ENCODE measurements at regions not wholly inside any gene's neighbourhood (a gene's known extent, or its start where the extent isn't known, plus 50 kb on each side); places are given as distances from the start of the nearest gene placed in this dataset.
"Not testable (repeated sequence)": the region's sequence is repeated elsewhere in the genome, so short reads cannot be mapped to it uniquely, and the experiment has no call there.

DNA sequence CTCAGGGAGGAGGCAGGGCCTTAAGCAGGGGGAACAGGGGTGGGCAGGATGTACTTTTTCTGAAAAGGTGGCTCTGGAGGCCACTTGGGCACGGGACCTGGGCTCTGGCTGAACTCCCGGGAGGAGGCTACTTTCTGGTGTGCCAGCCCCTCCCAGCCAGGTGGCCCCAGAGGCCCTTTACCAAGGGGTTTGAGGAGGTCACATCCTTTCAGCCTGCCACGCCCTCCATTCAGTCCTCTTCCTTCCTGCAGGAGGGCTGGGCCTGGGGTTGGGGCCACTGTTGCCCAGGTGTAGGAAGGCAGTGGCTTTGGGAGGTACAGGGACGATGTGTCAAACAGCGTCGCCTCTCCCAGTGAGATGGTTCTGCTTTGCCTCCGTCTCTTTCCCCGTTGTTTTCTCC lies 172.5 kb downstream of the ADRA2C start:
- in situ Hi-C loops (cut with MboI); intact Hi-C loops (cut with micrococcal nuclease; ENCODE audit: unreplicated experiment); FAIRE-seq; POLR2A ChIA-PET; BruUV-seq (replicated peaks); H2AFZ ChIP-seq (ENCODE audit: control insufficient read depth, low read depth, low read length); H3K27me3 ChIP-seq (replicated peaks in 1 of 2; ENCODE audit: control insufficient read depth in 2 of 2, insufficient read depth in 2 of 2, low read length in 1 of 2); DNase-seq (ENCODE audit: low read depth, low spot score); H3K9ac ChIP-seq (ENCODE audit: control insufficient read depth, insufficient read depth, low read length); RAD21 ChIA-PET (ENCODE audit: unreplicated experiment); H3K27ac ChIP-seq (ENCODE audit: control insufficient read depth, insufficient read depth); H3K4me1 ChIP-seq (ENCODE audit: control insufficient read depth, insufficient read depth, low read length); H4K20me1 ChIP-seq (ENCODE audit: control insufficient read depth, insufficient read depth); SMC1A ChIA-PET (ENCODE audit: uncharacterized antibody, unreplicated experiment); H3K9me3 ChIP-seq (replicated peaks; ENCODE audit: control insufficient read depth, insufficient read depth, low read length); ATAC-seq; H3K79me2 ChIP-seq (ENCODE audit: control insufficient read depth, insufficient read depth, low read length); H3K36me3 ChIP-seq (ENCODE audit: control insufficient read depth in 2 of 2, insufficient read depth in 2 of 2, low read length in 1 of 2); H3K4me3 ChIP-seq; H3K4me2 ChIP-seq (ENCODE audit: control insufficient read depth, insufficient read depth): not testable (repeated sequence)
- CTCF ChIA-PET = interaction anchor here (1.1 kb wide), 1 partner anchor 458 kb away, joined by 3 read pairs; no protein-coding TSS in a partner anchor
- 90% methylated on average over 5 of the region's 8 CpGs for WGBS (ENCODE audit: insufficient coverage, insufficient replicate concordance, low lambda C conversion rate, missing lambda C conversion rate)

GRCh38 chr4:3939954-3940591 lies 173.9 kb downstream of the ADRA2C start:
- H3K4me2 ChIP-seq (ENCODE audit: control insufficient read depth, insufficient read depth); intact Hi-C loops (cut with micrococcal nuclease; ENCODE audit: unreplicated experiment); CTCF ChIA-PET; H3K4me1 ChIP-seq (ENCODE audit: control insufficient read depth, insufficient read depth, low read length); H3K79me2 ChIP-seq (ENCODE audit: control insufficient read depth, insufficient read depth, low read length); SMC1A ChIA-PET (ENCODE audit: uncharacterized antibody, unreplicated experiment); H3K27ac ChIP-seq (ENCODE audit: control insufficient read depth, insufficient read depth); H3K9ac ChIP-seq (ENCODE audit: control insufficient read depth, insufficient read depth, low read length); H4K20me1 ChIP-seq (ENCODE audit: control insufficient read depth, insufficient read depth); H3K36me3 ChIP-seq (ENCODE audit: control insufficient read depth in 2 of 2, insufficient read depth in 2 of 2, low read length in 1 of 2); ATAC-seq; DNase-seq (ENCODE audit: low read depth, low spot score); H3K4me3 ChIP-seq; FAIRE-seq; POLR2A ChIA-PET; H3K9me3 ChIP-seq (replicated peaks; ENCODE audit: control insufficient read depth, insufficient read depth, low read length); H3K27me3 ChIP-seq (replicated peaks in 1 of 2; ENCODE audit: control insufficient read depth in 2 of 2, insufficient read depth in 2 of 2, low read length in 1 of 2); H2AFZ ChIP-seq (ENCODE audit: control insufficient read depth, low read depth, low read length); BruUV-seq (replicated peaks); in situ Hi-C loops (cut with MboI): not testable (repeated sequence)
- RAD21 ChIA-PET (ENCODE audit: unreplicated experiment) = interaction anchor here (0.6 kb wide), 1 partner anchor 821 kb away, joined by 3 read pairs; no protein-coding TSS in a partner anchor
- 52% methylated on average over 9 of the region's 10 CpGs for WGBS (ENCODE audit: insufficient coverage, insufficient replicate concordance, low lambda C conversion rate, missing lambda C conversion rate)

Data from GM12878 (cell line).